ENCODE measurements at regions not wholly inside any gene's neighbourhood (a gene's known extent, or its start where the extent isn't known, plus 50 kb on each side); places are given as distances from the start of the nearest gene placed in this dataset.

GRCh38 chr18:4839639-4840038, 357.4 kb downstream of the AKAIN1 start:
- TF ChIP-seq CTCF (IDR thresholded peaks at IDR 0.05) (no peak), POLR2A (IDR thresholded peaks at IDR 0.05) (no peak), POLR2AphosphoS5 (IDR thresholded peaks at IDR 0.05) (no peak), EP300 (IDR thresholded peaks at IDR 0.05) (no peak)
